ENCODE measurements at regions not wholly inside any gene's neighbourhood (a gene's known extent, or its start where the extent isn't known, plus 50 kb on each side); places are given as distances from the start of the nearest gene placed in this dataset.
A peak's percentile ranks its signal among the peaks of the same experiment; 100 is the strongest.

GRCh38 chr11:38246451-38246850 lies 1648.4 kb upstream of the RAG2 start:
- FAIRE-seq: no peak

DNA sequence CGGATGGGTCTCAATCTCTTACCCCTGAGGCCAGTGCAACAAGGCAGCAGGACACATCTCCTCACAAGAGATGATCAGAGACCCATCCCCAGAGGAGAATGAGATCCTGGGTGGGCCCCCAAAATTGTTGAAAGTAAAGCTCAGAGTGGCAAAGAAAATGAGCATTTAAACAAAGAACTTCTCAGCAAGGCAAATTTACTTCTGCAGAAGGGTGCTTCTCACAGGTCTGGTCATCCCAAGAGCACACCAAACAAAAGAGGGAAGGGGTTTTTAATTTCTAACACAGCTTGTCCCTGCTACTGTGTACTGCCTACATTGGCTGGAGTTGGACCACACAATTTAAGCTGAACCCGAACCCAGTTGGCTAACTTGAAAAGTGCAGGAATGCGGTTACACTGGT lies 1628.6 kb upstream of the RAG2 start:
- FAIRE-seq: no peak

GRCh38 chr11:38221295-38221694 lies 1623.3 kb upstream of the RAG2 start:
- FAIRE-seq: no peak

GRCh38 chr11:38219636-38220035 lies 1621.6 kb upstream of the RAG2 start:
- FAIRE-seq: no peak

DNA sequence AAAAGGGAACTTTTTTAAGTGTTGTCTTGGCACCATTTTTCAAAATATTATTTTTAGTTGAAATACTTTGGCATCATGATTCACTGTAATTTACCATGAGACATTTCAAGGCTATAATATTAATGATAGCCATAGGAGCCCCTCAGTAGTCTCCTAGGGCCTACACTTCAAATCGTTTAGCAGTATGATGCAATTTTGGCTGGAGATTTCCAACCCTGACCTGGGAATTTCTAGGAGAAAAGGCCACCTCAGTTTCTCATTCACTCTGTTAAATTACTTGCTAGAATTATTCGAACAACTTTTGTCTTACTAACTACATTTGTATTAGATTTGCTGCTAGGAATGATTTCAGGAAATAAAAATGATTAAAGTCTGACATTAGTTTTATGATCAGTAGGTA lies 1610.9 kb upstream of the RAG2 start:
- no peak for FAIRE-seq

DNA sequence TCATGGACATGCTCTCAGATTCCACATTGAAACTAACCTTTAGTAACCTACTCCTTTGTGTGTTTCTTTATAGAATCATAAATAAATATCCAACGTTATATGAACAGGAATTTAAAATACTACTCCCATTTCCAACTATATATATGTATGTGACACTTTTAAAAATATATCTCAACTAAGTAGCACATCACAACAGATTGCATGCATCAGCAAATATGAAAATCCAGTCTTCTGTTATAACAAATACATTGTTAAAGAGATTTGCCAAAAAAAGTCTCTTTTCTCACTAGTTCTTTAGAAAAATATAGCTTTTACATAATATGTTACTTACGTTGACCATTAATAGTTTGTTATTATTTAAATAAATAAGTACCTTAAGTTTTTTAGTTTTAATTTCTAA lies 1608.6 kb upstream of the RAG2 start:
- FAIRE-seq: no peak

GRCh38 chr11:38191101-38191500 lies 1593.1 kb upstream of the RAG2 start:
- FAIRE-seq: no peak

DNA sequence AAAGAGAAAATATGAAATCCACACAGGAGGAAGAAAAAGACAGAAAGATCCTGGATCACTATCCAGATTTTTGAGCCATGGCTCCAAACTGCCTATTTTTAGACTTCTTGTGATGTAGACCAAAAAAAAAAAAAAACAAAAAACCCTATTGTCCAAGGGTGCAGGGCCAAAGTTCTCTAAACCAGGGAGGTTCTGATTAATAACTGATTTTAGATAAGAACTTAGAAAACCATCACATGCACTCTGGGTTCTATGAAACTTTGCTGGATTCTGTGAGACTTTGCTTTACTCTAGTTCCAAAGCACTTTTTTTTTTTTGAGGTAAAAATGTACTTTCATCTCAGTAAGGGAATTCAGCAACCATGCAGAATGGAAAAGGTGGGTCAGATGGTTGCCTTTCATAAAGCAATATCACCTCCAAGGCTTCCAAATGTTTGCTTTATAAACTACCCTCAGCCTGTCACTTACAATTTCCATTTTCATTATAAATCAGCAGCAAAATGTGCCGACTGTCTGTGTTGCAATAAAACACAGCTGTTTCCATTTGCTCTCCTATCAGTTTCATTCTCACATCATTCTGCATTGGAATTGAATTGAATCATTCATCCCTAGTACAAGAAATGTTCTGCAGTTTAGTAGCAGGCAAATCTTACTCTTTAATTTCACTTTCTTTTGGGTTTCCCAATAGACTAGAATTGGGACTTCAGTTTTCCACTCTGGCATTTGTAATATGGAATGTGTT lies 1584.3 kb upstream of the RAG2 start:
- FAIRE-seq: no peak

GRCh38 chr11:38176686-38177322 lies 1578.8 kb upstream of the RAG2 start:
- no peak for FAIRE-seq

DNA sequence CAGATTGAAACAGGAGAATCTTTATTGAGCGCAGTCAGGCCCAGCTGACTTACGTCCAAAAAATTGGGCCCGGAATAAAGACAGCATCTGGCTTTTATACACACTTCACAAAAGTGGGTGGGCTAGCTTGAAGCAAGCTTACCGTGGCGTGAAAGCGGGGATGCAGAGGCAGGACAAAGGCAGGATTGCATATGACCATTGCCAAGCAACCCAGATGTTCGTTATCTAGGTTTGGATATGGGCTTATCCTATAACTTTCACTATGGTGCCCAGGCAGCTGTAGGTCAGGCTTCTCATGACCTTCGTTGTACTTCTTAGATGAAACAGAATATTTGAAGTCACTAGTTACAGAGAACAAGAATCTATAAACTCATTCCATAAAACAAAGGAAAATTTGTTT lies 1575.6 kb upstream of the RAG2 start:
- no peak for FAIRE-seq

DNA sequence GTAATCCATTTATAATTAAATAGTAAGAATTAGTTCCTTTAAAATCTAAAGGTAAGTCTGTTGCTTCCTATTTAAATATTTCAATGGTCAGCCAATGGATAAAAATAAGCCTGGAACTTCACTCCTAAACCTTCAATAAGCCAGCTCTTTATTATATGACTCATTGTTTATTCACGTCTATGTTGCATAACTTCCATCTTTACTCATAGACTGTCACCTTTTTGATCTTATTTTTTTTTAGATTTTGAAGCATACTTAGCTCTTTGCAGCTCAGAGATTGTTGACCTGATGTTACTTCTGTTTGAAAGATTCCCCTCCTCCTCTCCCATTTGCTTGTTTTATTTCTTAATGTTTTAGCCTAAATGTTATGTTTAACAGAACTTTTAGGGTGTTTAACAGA lies 1571.2 kb upstream of the RAG2 start:
- peak; percentile 94 for FAIRE-seq

DNA sequence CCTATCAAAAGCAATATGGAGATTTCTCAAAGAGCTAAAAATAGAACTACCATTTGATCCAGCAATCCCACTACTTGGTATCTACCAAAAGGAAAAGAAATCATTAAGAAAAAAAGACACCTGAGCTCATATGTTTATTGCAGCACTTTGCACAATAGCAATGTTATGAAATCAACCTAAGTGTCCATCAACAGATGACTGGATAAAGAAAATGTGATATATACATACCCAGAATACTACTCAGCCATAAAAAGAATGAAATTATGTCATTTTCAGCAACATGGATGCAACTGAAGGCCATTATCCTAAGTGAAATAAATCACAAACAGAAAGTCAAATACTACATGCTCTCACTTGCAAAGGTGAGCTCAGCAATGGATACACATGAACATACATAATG lies 1565.5 kb upstream of the RAG2 start:
- no peak for FAIRE-seq

DNA sequence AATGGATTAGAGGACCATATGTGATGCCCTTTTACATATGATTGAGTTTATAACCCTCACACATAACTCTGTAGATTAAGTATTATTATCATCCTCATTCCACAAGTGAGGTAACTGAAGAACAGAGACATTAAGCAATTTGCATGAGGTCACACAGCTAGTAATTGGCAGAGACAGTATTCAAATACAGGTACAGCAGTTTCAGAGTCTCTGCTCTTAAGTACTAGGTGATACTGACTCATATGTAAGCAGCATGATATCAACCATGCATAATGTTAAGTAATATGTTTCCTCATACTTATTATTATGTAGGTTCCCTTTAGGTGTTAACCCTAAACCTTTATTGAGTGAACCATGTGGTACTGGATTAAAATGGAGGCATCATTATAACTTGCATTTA lies 1562.4 kb upstream of the RAG2 start:
- no peak for FAIRE-seq

DNA sequence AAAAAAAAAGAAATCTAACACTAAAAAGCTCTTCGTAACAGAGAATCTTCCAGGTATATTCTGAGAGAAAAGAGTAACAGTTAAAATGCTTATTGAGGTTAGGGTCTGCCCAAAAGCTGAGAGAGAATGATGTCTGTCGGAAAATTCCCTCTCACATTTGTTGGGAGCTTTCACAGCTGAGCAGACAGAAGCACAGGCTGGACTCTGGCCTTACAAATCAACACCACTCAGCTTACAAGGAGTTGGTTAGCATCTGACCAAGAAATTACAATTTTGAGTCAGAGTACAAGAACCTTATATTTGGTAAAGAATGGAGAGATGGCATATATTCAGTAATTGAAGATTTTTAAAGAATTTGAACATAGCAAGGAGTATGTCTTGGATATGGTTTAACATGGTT lies 1561.0 kb upstream of the RAG2 start:
- no peak for FAIRE-seq

- no peak for FAIRE-seq
Measured at GRCh38 chr11:38156495-38157146, 1558.6 kb upstream of the RAG2 start.

DNA sequence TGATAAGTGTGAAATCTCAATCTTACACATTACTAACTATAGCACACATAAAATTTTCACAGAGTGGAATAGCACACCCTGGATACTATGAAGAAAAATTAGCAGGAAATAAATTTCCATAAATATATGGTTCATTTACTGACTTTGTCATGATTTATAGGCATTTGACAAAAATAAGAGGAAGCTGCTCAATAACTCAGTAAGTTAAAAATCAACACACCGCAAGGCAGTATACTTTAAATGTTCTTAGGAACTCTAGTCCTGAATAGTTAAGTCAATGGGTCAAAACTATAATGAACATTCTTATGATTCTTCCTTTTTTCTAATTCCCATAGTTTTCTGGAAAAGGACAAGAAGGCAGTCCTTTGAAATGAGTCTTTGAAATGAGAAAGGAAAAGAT lies 1557.8 kb upstream of the RAG2 start:
- no peak for FAIRE-seq

- no peak for FAIRE-seq
Measured at GRCh38 chr11:38153985-38154384, 1555.9 kb upstream of the RAG2 start.

- no peak for FAIRE-seq
Measured at GRCh38 chr11:38143852-38144251, 1545.8 kb upstream of the RAG2 start.

DNA sequence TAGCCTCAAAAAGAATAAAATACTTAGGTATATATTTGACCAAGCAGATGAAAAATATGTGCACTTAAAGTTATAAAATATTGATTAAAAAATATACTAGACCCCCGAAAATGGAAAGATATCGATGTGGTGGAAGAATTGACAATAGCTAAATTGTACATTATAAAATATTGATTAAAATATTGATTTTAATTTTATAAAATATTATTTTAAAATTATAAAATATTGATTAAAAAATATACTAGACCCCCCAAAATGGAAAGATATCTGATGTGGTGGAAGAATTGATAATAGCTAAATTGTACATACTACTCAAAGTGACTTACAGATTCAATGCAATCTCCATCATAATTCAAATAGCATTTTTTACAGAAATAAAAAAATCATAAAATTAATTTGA lies 1540.9 kb upstream of the RAG2 start:
- no peak for FAIRE-seq

GRCh38 chr11:38136887-38137286 lies 1538.9 kb upstream of the RAG2 start:
- FAIRE-seq: no peak

DNA sequence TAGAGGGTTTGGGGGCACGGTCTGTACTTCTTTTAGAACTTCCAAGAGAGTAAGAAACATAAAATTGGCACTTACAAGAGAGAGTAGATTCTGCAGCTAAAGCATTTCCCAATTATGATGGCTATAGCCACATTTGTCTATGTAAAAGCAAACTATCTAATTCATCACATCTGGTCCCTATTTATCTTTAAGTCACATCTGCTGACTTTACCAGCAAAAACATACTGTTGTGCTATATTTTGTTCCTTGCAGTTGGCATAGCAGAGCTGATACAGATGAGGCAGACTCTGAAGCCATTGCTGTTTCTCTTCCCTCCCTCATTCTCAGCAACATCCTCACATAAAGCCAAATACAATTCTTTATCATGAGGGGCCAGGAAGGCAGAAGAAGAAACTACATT lies 1533.5 kb upstream of the RAG2 start:
- FAIRE-seq: no peak

- FAIRE-seq: no peak
Measured at GRCh38 chr11:38130976-38131375, 1532.9 kb upstream of the RAG2 start.

DNA sequence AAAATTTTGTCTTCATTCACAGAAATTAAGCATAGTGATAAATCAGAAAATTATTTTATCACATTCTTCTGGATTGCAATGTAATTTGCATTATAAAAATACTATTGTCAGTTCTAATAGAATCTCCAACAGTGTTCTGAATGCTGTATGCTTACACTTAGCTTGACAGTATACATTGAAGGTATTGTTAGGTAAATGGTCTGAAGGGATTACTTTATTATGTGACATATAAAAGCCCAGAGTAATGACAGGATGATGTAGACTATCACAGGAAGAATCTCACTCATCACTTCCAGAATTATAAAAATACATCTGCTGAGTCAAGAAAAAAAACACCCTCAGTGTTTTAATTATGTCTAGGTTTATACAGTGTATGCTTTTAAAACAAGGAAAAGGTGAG lies 1532.5 kb upstream of the RAG2 start:
- no peak for FAIRE-seq

- FAIRE-seq: no peak
Measured at GRCh38 chr11:38123673-38124072, 1525.6 kb upstream of the RAG2 start.
